HL-60 (cell line): ENCODE measurements at regions not wholly inside any gene's neighbourhood (a gene's known extent, or its start where the extent isn't known, plus 50 kb on each side); places are given as distances from the start of the nearest gene placed in this dataset.

Experiments used
- CTCF ChIP-seq: IDR thresholded peaks from one replicate; pipeline ENCODE4 v1.5.1; 2011; ENCODE audit warnings: low read length, control low read depth, inconsistent platforms; ENCODE audit not compliant: insufficient read depth
- GABPA ChIP-seq: IDR thresholded peaks from 2 replicates; pipeline ENCODE4 v1.6.1; 2012; ENCODE audit warnings: low read depth
- POLR2AphosphoS5 ChIP-seq: IDR thresholded peaks from 2 replicates; pipeline ENCODE4 v1.6.1; 2012; ENCODE audit warnings: low read depth
- REST ChIP-seq: IDR thresholded peaks from 2 replicates; pipeline ENCODE4 v1.6.1; 2012; ENCODE audit warnings: low read depth; ENCODE audit not compliant: insufficient replicate concordance

- TF ChIP-seq CTCF (no peak), POLR2AphosphoS5 (no peak), REST (no peak), GABPA (no peak)
Measured at GRCh38 chr22:27146866-27147633, 489.7 kb downstream of the MIAT start.
